Activated CD4-positive, CD25-positive, alpha-beta regulatory T cell treated with anti-CD3 and anti-CD28 coated beads, Interleukin-2, amount 50 U/mL, for 24 hours (primary cell): ENCODE measurements at regions not wholly inside any gene's neighbourhood (a gene's known extent, or its start where the extent isn't known, plus 50 kb on each side); places are given as distances from the start of the nearest gene placed in this dataset.

Experiments used
- ATAC-seq, 2 donors: fragments of 150-1000 bp; cut with Tn5 transposase; one replicate each; pipeline ENCODE4 v1.10.0; 2021; ENCODE audit warnings: mild to moderate bottlenecking in 1 of 2, moderate library complexity in 1 of 2

- no peak for ATAC-seq
Observed at GRCh38 chr6:131383421-131384411, 189.3 kb upstream of the ARG1 start.

DNA sequence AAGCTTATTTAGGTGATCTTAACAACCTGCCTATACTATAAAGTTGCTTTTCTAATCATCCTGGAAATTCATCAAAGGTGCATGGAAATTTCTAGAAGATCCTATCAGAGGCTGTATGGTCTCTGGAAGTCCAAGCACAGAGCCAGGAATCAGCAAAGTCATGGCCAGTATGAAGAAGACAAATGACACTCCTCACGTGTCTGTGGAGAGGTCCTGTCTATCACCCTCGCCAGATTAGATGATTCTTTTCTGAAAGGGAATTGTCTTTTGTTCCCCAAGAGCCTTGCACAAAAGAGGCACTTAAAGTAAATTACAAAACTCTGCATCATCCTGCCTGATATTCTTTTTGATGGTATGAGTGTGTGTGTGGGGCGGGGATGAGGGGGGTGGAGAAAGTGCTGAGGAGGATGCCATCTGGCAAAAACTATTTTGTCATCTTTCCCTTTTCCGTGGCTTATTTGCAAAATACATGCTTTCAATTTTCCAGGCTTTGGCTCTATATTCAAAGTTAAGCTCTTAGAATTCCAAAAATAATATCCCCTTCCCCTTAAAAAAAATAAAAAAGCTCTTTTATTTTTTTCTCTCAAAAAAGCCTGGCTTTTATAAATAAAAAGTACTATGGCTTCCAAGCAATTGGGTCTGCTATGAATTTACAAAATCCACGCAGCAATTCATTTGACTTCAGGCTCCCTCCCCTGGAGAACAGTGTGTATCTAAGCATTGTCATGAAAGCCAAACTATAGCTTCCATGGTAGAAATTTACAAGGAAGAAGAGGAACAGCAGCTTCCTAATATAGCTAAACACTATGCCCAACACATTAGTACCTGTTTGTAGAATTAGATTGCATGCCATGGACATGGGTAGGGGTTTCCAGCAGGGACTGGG, 185.2 kb upstream of the ARG1 start:
- no peak for ATAC-seq

GRCh38 chr6:131390322-131390721, 182.7 kb upstream of the ARG1 start:
- no peak for ATAC-seq

DNA sequence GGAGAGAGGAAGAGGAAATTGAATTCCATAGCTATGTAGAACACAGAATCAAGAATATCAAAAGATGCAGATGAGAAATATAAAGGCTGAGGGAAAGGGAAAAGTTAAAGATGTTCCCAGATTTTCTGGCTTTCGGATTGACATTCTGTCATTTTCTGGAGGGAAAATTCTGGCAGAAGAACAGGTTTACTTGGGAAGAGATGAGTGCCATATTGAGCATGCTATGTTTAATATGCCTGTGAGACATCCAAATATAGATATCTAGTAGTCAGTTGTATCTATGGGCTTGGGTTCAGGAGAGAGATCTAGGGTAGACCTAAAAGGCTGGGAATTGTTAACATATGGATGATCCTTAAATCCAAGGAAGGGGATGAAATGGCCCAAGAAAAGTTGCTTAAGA, 181.9 kb upstream of the ARG1 start:
- no peak for ATAC-seq

GRCh38 chr6:131393433-131393832, 179.6 kb upstream of the ARG1 start:
- ATAC-seq, result no peak

- no peak for ATAC-seq
Observed at GRCh38 chr6:131394768-131395432, 178.1 kb upstream of the ARG1 start.

DNA sequence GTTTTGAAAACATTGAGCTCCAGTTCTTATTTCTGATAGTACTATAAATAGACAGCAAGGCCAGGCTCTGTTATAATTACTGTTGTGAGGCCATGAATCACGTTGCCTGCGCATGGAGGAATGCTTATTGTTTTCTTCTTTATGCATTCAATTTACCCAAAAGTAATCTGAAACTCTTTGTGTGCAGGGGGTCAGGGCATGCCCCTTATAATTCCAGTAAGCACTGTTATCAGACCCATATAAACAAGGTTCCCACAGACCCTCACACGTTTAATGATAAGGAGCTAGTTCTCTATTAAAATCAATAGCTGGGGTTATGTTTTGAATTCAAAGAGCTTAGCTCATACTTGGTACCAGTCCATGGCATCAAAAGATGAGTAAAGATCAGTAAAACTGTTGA, 174.8 kb upstream of the ARG1 start:
- ATAC-seq, result no peak

DNA sequence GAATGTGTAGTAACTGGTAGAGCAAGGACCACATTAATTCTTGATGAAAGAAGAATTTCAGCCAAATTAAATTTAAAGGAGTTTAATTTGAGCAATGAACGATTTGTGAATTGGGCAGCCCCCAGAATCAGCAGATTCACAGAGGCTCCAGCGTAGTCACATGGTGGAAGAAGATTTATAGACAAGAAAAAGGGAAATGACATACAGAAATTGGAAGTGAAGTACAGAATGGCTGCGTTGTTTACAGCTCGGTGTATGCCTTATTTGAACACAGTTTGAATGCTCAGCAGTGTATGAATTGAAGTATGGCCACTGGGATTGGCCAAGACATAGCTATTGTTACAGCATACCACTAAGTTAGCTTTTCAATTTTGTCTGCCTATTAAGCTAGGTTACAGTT, 173.6 kb upstream of the ARG1 start:
- no peak for ATAC-seq

GRCh38 chr6:131400054-131400778, 172.8 kb upstream of the ARG1 start:
- no peak for ATAC-seq

DNA sequence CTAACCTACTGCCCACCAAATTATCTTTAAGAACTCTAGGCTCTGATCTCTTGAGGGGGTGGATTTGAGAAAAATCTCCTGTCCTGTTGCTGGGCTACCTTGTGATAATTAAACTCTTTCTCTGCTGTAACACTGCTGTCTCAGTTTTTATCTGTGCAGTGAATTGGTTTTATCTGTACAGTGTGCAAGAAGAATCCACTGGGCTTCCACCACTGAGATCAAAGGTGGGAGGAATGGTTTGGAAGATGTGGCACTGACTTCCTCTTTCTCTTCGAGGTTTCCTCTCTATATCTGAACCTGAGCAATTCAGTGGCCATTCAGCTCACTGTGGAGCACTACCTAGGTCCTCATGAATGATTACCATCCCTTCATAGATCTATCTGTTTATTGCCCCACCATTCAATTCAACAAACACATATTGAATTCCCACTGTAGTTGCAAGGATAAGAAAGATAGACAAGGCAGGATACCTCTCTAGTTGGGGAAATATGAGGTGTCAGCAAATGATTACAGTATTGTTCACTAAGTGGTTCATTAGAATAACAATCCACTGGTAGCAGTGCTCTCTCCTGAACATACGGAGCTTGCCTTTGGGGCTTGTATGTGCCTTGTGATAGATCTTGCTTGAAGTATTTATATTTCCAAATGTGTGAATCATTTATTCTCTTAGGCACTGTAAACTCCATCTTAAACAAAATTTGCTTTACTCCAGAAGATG, 172.1 kb upstream of the ARG1 start:
- ATAC-seq, result no peak

DNA sequence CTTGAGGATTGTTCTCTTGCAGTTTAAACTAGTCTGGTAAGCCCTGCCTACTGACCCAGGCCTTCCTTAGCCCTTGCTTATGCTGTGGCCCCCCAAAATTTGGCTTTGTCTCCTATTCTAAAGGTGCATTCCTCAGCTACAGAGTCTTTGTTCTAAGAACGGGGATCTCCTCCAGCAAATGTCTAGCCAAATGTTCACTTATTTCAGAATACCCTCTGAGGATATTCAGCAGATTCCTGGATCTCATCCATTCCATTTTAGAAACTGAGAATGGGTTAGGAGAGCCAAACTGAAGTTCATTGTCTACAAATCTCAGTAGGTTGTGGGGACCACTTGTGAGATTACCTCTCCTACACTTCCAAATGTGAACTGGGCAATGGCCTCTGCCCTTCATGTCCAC, 164.2 kb upstream of the ARG1 start:
- no peak for ATAC-seq

DNA sequence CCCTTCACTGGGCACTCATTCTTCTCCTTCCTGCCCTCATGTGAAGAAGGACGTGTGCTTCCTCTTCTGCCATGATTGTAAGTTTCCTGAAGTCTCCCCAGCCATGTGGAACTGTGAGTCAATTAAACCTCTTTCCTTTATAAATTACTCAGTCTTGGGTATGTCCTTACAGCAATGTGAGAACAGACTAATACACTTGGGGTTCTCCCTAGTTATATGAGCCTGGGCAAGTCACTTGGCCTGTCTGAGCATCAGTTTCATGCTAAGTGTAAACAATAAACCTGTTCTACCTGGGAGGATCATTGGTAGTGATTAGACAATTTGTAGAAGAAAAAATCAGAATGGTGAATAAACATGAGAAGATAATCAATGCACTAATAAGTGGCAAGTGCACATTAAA, 162.2 kb upstream of the ARG1 start:
- no peak for ATAC-seq

- peak; percentile 70 to 86 for ATAC-seq
Observed at GRCh38 chr6:131412960-131413830, 159.8 kb upstream of the ARG1 start.

- ATAC-seq, result peak; percentile 64 to 65
Observed at GRCh38 chr6:131413831-131414191, 159.2 kb upstream of the ARG1 start.

- no peak for ATAC-seq
Observed at GRCh38 chr6:131414956-131415355, 158.1 kb upstream of the ARG1 start.

DNA sequence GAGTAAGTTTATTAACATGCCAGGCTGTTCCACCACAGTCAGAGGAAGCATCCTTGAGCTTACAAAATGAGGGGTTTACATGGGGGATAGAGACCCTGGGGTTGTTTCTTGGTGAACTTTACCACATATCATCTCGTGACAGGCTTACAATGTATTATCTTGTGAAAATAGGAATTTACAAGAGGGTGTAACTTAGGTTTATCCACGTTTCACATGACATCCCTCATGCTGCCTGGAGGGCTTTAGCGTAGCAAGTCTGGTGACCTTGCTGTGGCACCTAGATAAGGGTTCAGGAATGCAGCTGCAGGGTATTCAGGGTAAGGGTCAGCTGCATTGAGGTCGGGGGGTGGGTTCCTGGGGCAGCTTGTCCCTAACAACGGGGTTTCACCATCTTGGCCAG, 154.6 kb upstream of the ARG1 start:
- ATAC-seq, result no peak

DNA sequence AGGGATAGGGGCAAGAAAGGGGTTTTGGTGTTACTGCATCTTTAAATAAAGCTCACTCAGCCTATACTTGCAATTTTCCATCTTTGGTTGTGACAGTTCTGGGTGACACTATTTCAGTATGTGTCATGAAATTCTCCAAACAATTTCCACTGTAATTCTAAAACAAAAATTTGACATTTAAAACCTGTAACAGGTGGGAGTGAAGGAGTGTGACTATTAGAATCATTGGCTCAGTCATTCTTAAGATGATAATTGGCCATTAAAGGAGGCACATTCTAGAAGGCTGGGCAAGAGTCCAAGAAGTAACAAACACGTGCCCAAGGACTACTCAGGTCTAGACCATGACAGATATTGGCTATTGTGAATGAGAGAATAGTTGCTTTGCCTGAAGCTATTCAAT, 153.3 kb upstream of the ARG1 start:
- ATAC-seq, result peak; percentile 64 to 74

GRCh38 chr6:131424016-131424415, 149.0 kb upstream of the ARG1 start:
- ATAC-seq, result no peak

DNA sequence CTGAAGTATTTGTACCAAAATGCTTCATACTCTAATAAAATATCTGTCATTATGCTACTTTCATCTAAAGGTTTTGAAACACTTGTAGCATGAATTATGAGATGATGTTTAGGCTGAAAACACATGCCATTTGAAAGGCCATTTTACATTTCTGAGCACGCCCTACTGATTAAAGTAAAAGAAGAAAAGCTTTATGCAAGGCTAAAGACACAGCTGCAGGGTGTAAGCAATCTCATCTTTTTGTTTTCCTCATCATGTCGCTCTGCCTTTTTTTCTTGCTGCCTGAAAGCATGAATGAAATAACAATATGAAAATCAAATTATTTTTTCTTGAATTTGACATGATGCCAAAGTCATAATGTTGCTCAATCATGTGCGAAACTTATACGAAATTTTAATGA, 148.6 kb upstream of the ARG1 start:
- ATAC-seq, result no peak

DNA sequence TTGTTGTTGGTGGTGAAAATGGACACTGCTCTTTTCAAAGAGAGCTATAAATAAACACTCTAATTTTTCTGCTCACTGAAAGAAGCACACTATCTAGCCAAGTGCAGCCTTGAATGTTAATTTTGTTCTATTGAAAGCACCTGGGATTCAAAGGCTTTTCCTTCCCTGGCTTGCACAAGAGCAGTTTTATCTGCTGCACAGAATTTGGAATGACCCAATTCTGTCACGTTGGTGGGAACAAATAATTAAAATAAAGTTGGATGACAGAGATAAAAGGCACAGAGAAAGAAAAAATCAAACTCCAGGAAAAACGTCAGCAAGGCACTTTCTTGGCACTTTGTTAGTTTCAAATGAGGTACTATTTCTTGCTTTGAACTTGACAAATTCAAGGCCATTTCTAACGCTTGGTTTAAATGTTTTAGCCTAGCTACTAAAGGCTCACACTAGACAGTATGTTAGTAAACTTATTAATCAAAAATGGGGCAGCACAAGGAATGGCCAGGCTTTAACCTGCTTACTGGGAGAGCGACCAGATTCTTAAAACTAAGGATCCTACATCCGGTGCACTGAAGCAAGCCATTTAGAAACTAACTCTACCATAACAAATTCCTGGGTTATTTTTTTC, 145.5 kb upstream of the ARG1 start:
- no peak for ATAC-seq
